ENCODE measurements at regions not wholly inside any gene's neighbourhood (a gene's known extent, or its start where the extent isn't known, plus 50 kb on each side); places are given as distances from the start of the nearest gene placed in this dataset.

GRCh38 chr18:6479699-6480098 lies 65.0 kb upstream of the L3MBTL4 start:
- intact Hi-C loops (cut with micrococcal nuclease): no loop called here
- Mint-ChIP-seq H3K4me3 (no peak overlapping the region), H3K9me3 (peaks cover 0 to 2% (median 0%) of the 10 kb centered on the region in 7 donors), H3K27me3 (ENCODE audit: low read depth in 3 of 3) (peaks cover 0 to 3% (median 3%) of the 10 kb centered on the region in 3 donors), H3K27ac (no peak overlapping the region), H3K36me3 (no peaks in the 10 kb centered on the region), H3K4me1 (no peaks in the 10 kb centered on the region)
- no peaks in the 10 kb centered on the region for H3K27me3 ChIP-seq (ENCODE audit: control insufficient read depth in 2 of 2, insufficient read depth in 2 of 2, low read length in 2 of 2)
- DNase-seq: no peak
- no peak overlapping the region for H3K9ac ChIP-seq (ENCODE audit: insufficient read depth, low read length, poor library complexity, severe bottlenecking)
- no peaks in the 10 kb centered on the region for H4K20me1 ChIP-seq (ENCODE audit: insufficient read depth, low read length)
- H3K79me2 ChIP-seq (ENCODE audit: insufficient read depth, low read length): no peaks in the 10 kb centered on the region
- WGBS (ENCODE audit: insufficient coverage): no CpG with 5 or more reads among the region's 4 CpGs
- TF ChIP-seq CTCF (IDR thresholded peaks at IDR 0.05): no peak
- H3K27ac ChIP-seq (ENCODE audit: low read depth in 1 of 2, low read length in 2 of 2): no peak overlapping the region
- H3K4me2 ChIP-seq (replicated peaks; ENCODE audit: extremely low read depth, low read length, poor library complexity, severe bottlenecking): no peak overlapping the region
- H3K36me3 ChIP-seq (replicated peaks in 1 of 2; ENCODE audit: control insufficient read depth in 1 of 2, insufficient read depth in 2 of 2, low read length in 2 of 2): no peaks in the 10 kb centered on the region
- H3K4me1 ChIP-seq (ENCODE audit: control insufficient read depth in 1 of 2, insufficient read depth in 2 of 2, low read length in 2 of 2): no peaks in the 10 kb centered on the region
- no peak overlapping the region for H3K4me3 ChIP-seq (replicated peaks in 1 of 3; ENCODE audit: low read depth in 2 of 3, low read length in 3 of 3)
- H2AFZ ChIP-seq (ENCODE audit: insufficient read depth, low read depth, low read length, poor library complexity, severe bottlenecking): no peak overlapping the region
- H3K9me3 ChIP-seq (replicated peaks in 1 of 2; ENCODE audit: control insufficient read depth in 1 of 2, insufficient read depth in 1 of 2, low read length in 2 of 2): no peaks in the 10 kb centered on the region

GRCh38 chr18:6482198-6482977 lies 67.7 kb upstream of the L3MBTL4 start:
- no peaks in the 10 kb centered on the region for H3K27me3 ChIP-seq (ENCODE audit: control insufficient read depth in 2 of 2, insufficient read depth in 2 of 2, low read length in 2 of 2)
- no peaks in the 10 kb centered on the region for H3K36me3 ChIP-seq (replicated peaks in 1 of 2; ENCODE audit: control insufficient read depth in 1 of 2, insufficient read depth in 2 of 2, low read length in 2 of 2)
- no peaks in the 10 kb centered on the region for H3K4me1 ChIP-seq (ENCODE audit: control insufficient read depth in 1 of 2, insufficient read depth in 2 of 2, low read length in 2 of 2)
- H3K9me3 ChIP-seq (replicated peaks in 1 of 2; ENCODE audit: control insufficient read depth in 1 of 2, insufficient read depth in 1 of 2, low read length in 2 of 2): no peaks in the 10 kb centered on the region
- Mint-ChIP-seq H3K9me3 (peaks cover 0 to 2% (median 0%) of the 10 kb centered on the region in 7 donors), H3K4me3 (no peak overlapping the region), H3K27me3 (ENCODE audit: low read depth in 3 of 3) (peaks cover 0 to 12% (median 10%) of the 10 kb centered on the region in 3 donors), H3K4me1 (no peaks in the 10 kb centered on the region), H3K36me3 (no peaks in the 10 kb centered on the region), H3K27ac (no peak overlapping the region)
- H3K4me2 ChIP-seq (replicated peaks; ENCODE audit: extremely low read depth, low read length, poor library complexity, severe bottlenecking): no peak overlapping the region
- H3K4me3 ChIP-seq (replicated peaks in 1 of 3; ENCODE audit: low read depth in 2 of 3, low read length in 3 of 3): no peak overlapping the region
- H4K20me1 ChIP-seq (ENCODE audit: insufficient read depth, low read length): no peaks in the 10 kb centered on the region
- no peak overlapping the region for H3K9ac ChIP-seq (ENCODE audit: insufficient read depth, low read length, poor library complexity, severe bottlenecking)
- H3K27ac ChIP-seq (ENCODE audit: low read depth in 1 of 2, low read length in 2 of 2): no peak overlapping the region
- WGBS (ENCODE audit: insufficient coverage): 11% methylated on average over 15 of the region's 15 CpGs
- TF ChIP-seq CTCF (IDR thresholded peaks at IDR 0.05): peak; percentile 42
- no peaks in the 10 kb centered on the region for H3K79me2 ChIP-seq (ENCODE audit: insufficient read depth, low read length)
- intact Hi-C loops (cut with micrococcal nuclease): no loop called here
- no peak overlapping the region for H2AFZ ChIP-seq (ENCODE audit: insufficient read depth, low read depth, low read length, poor library complexity, severe bottlenecking)
- DNase-seq: peak in 1 of 3 donors; percentile 8

Data from CD14-positive monocyte (primary cell).